ENCODE measurements at regions not wholly inside any gene's neighbourhood (a gene's known extent, or its start where the extent isn't known, plus 50 kb on each side); places are given as distances from the start of the nearest gene placed in this dataset.

DNA sequence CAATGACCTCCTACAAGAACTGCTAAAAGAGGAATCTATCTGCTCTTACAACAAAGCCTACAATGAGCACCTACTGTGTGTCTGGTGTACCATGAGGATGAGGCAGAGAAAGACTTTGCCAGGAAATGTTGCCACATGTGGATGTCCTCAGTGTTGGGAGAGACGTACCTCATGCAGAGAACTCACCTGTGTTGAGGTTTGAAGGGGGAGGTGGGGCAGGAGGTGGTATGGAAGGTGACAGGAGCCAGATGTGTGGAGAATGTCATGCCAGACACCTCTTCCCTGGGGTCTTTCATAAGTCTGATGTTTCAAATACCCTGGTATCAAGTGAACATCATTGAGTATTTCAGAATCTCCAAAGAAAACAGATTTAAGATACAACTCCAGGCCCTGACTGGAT, 220.1 kb upstream of the RNF32 start:
- no peaks in the 10 kb centered on the region for H3K79me2 ChIP-seq (replicated peaks; ENCODE audit: insufficient read depth, low read length)
- no peaks in the 10 kb centered on the region for H3K27me3 ChIP-seq (ENCODE audit: insufficient read depth, low read depth, low read length)
- H3K27ac ChIP-seq (ENCODE audit: low read length) = no peak overlapping the region
- no peaks in the 10 kb centered on the region for H4K20me1 ChIP-seq (ENCODE audit: insufficient read depth)
- no peaks in the 10 kb centered on the region for H3F3A ChIP-seq (ENCODE audit: insufficient read depth, low read length, poor library complexity, severe bottlenecking)
- TF ChIP-seq EP300 (conservative IDR thresholded peaks at IDR 0.05; ENCODE audit: poor library complexity, severe bottlenecking) (no peak), SMC3 (conservative IDR thresholded peaks at IDR 0.05; ENCODE audit: poor library complexity) (no peak), MXI1 (conservative IDR thresholded peaks at IDR 0.05; ENCODE audit: poor library complexity, severe bottlenecking) (no peak), REST (IDR thresholded peaks at IDR 0.05; ENCODE audit: borderline replicate concordance) (no peak), TAF1 (IDR thresholded peaks at IDR 0.05; ENCODE audit: low read depth) (no peak), POLR2AphosphoS5 (IDR thresholded peaks at IDR 0.05) (no peak), EZH2 (IDR thresholded peaks at IDR 0.05; ENCODE audit: borderline replicate concordance, insufficient read depth, low read length, poor library complexity, severe bottlenecking) (no peak), CTCF (IDR thresholded peaks at IDR 0.05; ENCODE audit: poor library complexity, severe bottlenecking) (no peak), RAD21 (conservative IDR thresholded peaks at IDR 0.05) (no peak)
- no peak overlapping the region for H3K9ac ChIP-seq (ENCODE audit: low read length)
- no peak overlapping the region for H2AFZ ChIP-seq (ENCODE audit: low read depth, low read length)
- H3K4me2 ChIP-seq (ENCODE audit: low read length) = no peak overlapping the region
- no peaks in the 10 kb centered on the region for H3K36me3 ChIP-seq (ENCODE audit: insufficient read depth, low read length)
- H3K4me3 ChIP-seq (ENCODE audit: low read length) = no peak overlapping the region
- no peaks in the 10 kb centered on the region for H3K9me3 ChIP-seq (ENCODE audit: low read length)
- H3K9me2 ChIP-seq (ENCODE audit: insufficient read depth, low read length) = no peaks in the 10 kb centered on the region

- H2AFZ ChIP-seq (ENCODE audit: low read depth, low read length) = no peak overlapping the region
- no peaks in the 10 kb centered on the region for H3K9me3 ChIP-seq (ENCODE audit: low read length)
- no peaks in the 10 kb centered on the region for H4K20me1 ChIP-seq (ENCODE audit: insufficient read depth)
- no peak for TF ChIP-seq MXI1 (conservative IDR thresholded peaks at IDR 0.05; ENCODE audit: poor library complexity, severe bottlenecking)
- TF ChIP-seq TAF1 (IDR thresholded peaks at IDR 0.05; ENCODE audit: low read depth) = no peak
- no peak for TF ChIP-seq CTCF (IDR thresholded peaks at IDR 0.05; ENCODE audit: poor library complexity, severe bottlenecking)
- no peak for TF ChIP-seq REST (IDR thresholded peaks at IDR 0.05; ENCODE audit: borderline replicate concordance)
- TF ChIP-seq SMC3 (conservative IDR thresholded peaks at IDR 0.05; ENCODE audit: poor library complexity) = no peak
- TF ChIP-seq EP300 (conservative IDR thresholded peaks at IDR 0.05; ENCODE audit: poor library complexity, severe bottlenecking) = no peak
- no peak for TF ChIP-seq POLR2AphosphoS5 (IDR thresholded peaks at IDR 0.05)
- no peak for TF ChIP-seq RAD21 (conservative IDR thresholded peaks at IDR 0.05)
- no peak for TF ChIP-seq EZH2 (IDR thresholded peaks at IDR 0.05; ENCODE audit: borderline replicate concordance, insufficient read depth, low read length, poor library complexity, severe bottlenecking)
- no peaks in the 10 kb centered on the region for H3K9me2 ChIP-seq (ENCODE audit: insufficient read depth, low read length)
- no peak overlapping the region for H3K27ac ChIP-seq (ENCODE audit: low read length)
- H3K79me2 ChIP-seq (replicated peaks; ENCODE audit: insufficient read depth, low read length) = no peaks in the 10 kb centered on the region
- no peaks in the 10 kb centered on the region for H3F3A ChIP-seq (ENCODE audit: insufficient read depth, low read length, poor library complexity, severe bottlenecking)
- H3K27me3 ChIP-seq (ENCODE audit: insufficient read depth, low read depth, low read length) = no peaks in the 10 kb centered on the region
- H3K4me3 ChIP-seq (ENCODE audit: low read length) = no peak overlapping the region
- no peak overlapping the region for H3K4me2 ChIP-seq (ENCODE audit: low read length)
- H3K9ac ChIP-seq (ENCODE audit: low read length) = no peak overlapping the region
- H3K36me3 ChIP-seq (ENCODE audit: insufficient read depth, low read length) = no peaks in the 10 kb centered on the region
These were observed 220.8 kb upstream of the RNF32 start for GRCh38 chr7:156419782-156420181.

Data from neural cell (in vitro differentiated cells).